ENCODE measurements at regions not wholly inside any gene's neighbourhood (a gene's known extent, or its start where the extent isn't known, plus 50 kb on each side); places are given as distances from the start of the nearest gene placed in this dataset.

- no peak for TF ChIP-seq CTCF (IDR thresholded peaks at IDR 0.05)
- no peak for TF ChIP-seq POLR2AphosphoS5 (IDR thresholded peaks at IDR 0.05)
- TF ChIP-seq POLR2A (IDR thresholded peaks at IDR 0.05) = no peak
Observed at GRCh38 chr1:79807816-79808215, 801.3 kb upstream of the ADGRL4 start.

All from breast epithelium (tissue), 3 donors.